Glutamatergic neuron (in vitro differentiated cells): ENCODE measurements at regions not wholly inside any gene's neighbourhood (a gene's known extent, or its start where the extent isn't known, plus 50 kb on each side); places are given as distances from the start of the nearest gene placed in this dataset.

Experiments
- DNase-seq: peaks from one replicate; pipeline ENCODE4 v3.0.0; 2022
- H3K27ac Mint-ChIP-seq: one replicate; pipeline ENCODE4 v1.8.0; 2020; ENCODE audit warnings: mild to moderate bottlenecking, mixed read lengths, inconsistent platforms; ENCODE audit not compliant: unreplicated experiment
- H3K27me3 Mint-ChIP-seq: one replicate; pipeline ENCODE4 v1.8.0; 2020; ENCODE audit warnings: mild to moderate bottlenecking, moderate library complexity, mixed read lengths, inconsistent platforms; ENCODE audit not compliant: unreplicated experiment
- H3K36me3 Mint-ChIP-seq: one replicate; pipeline ENCODE4 v1.8.0; 2020; ENCODE audit warnings: mild to moderate bottlenecking, mixed read lengths, inconsistent platforms; ENCODE audit not compliant: unreplicated experiment
- H3K4me1 Mint-ChIP-seq: one replicate; pipeline ENCODE4 v1.8.0; 2020; ENCODE audit warnings: mild to moderate bottlenecking, low read depth, mixed read lengths, inconsistent platforms; ENCODE audit not compliant: unreplicated experiment
- H3K4me3 Mint-ChIP-seq: one replicate; pipeline ENCODE4 v1.8.0; 2020; ENCODE audit warnings: mild to moderate bottlenecking, mixed read lengths, inconsistent platforms; ENCODE audit not compliant: unreplicated experiment
- H3K9me3 Mint-ChIP-seq: one replicate; pipeline ENCODE4 v1.8.0; 2020; ENCODE audit warnings: mild to moderate bottlenecking, moderate library complexity, mixed read lengths, inconsistent platforms; ENCODE audit not compliant: unreplicated experiment
- CTCF ChIP-seq: fragments of 200-600 bp; sonication (generic); IDR thresholded peaks from one replicate; pipeline ENCODE4 v1.5.0; 2021; ENCODE audit not compliant: partially characterized antibody, unreplicated experiment

DNA sequence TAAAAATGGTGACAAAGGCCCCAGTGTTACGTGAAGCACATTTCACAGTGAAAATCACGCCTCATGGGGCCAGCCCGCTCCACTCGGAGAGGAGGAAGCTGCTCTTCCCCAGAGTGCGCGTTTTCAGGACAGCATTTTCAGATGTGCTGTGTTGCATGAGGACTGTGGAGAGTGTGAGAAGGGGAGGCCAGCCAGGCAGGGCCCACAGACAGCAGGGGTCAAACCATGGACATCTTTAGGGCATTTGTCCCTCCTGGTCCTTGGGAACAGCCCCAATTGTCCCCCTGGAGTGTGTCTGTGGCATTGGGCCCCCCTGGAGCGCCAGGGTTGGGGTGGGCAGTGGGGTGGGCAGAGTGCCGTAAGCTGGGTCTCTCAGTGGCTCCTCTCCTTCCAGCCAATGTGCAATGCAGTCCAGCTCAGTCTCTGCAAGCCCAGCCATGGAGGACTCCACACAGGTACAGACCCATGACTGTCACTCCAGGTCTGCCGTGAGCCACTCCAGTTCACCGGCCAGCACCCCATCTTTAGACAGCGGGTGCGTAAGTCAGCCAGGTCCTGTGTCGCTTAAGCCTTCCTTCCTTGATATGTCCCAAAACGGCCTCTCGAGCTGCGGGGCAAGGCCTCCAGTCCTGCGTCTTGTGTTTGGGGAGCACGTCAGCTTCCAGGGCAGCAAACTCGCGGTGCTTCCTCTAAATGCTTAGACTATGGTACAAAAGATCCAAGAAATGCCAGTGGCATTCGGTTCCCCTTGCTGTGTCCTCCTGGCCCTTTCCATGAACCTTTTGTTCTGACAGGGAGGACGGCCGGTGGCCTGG, 159.3 kb upstream of the AFDN start:
- Mint-ChIP-seq H3K36me3 (peaks cover 5% of the 10 kb centered on the region), H3K27me3 (peaks cover 12% of the 10 kb centered on the region), H3K9me3 (peaks cover 15% of the 10 kb centered on the region), H3K27ac (peak overlapping the region; percentile 98), H3K4me1 (peaks cover 52% of the 10 kb centered on the region), H3K4me3 (no peak overlapping the region)
- no peak for TF ChIP-seq CTCF
- no peak for DNase-seq

DNA sequence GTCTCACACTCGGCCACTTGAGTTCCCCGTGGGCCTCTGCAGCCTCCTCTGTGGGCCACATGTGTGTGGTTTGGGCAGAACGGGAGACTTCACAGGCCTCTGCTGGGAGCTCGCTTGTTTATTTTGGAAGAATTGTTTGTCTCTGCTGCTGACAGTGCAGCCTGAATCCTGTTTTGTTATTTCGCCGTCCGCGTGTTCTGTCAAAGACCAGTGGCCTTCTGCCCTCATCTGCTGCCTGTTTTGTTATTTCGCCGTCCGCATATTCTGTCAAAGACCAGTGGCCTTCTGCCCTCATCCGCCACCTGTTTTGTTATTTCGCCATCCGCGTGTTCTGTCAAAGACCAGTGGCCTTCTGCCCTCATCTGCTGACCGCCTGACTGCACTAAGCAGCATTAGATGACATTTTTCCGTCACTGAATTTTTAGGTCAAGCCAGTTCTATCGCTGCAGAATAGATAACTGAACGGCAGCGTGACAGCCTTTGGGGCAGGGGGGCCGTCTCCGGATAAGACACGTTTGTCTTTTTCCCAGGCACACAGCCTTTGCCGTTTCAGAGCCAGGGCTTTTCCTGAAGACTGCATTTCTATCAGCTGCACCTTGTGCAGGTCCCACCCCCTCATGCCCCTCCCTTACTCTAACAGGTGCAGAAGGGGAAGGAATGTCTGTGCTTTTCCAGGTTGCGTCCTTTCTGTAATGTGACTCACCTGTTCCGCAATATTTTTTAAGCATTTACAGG, 158.5 kb upstream of the AFDN start:
- peaks cover 5% of the 10 kb centered on the region for H3K36me3 Mint-ChIP-seq
- H3K4me3 Mint-ChIP-seq: peak overlapping the region; percentile 81
- peak; percentile 66 for DNase-seq
- peak overlapping the region; percentile 98 for H3K27ac Mint-ChIP-seq
- TF ChIP-seq CTCF: no peak
- peaks cover 17% of the 10 kb centered on the region for H3K9me3 Mint-ChIP-seq
- peaks cover 52% of the 10 kb centered on the region for H3K4me1 Mint-ChIP-seq
- peaks cover 12% of the 10 kb centered on the region for H3K27me3 Mint-ChIP-seq

- Mint-ChIP-seq H3K9me3 (peaks cover 17% of the 10 kb centered on the region), H3K27ac (peak overlapping the region; percentile 59), H3K36me3 (peaks cover 5% of the 10 kb centered on the region), H3K27me3 (peaks cover 12% of the 10 kb centered on the region), H3K4me1 (peaks cover 48% of the 10 kb centered on the region), H3K4me3 (no peak overlapping the region)
- no peak for DNase-seq
- no peak for TF ChIP-seq CTCF
Observed at GRCh38 chr6:167668754-167669552, 157.8 kb upstream of the AFDN start.

GRCh38 chr6:167669553-167669849, 157.2 kb upstream of the AFDN start:
- no peak for DNase-seq
- Mint-ChIP-seq H3K27ac (no peak overlapping the region), H3K9me3 (peaks cover 16% of the 10 kb centered on the region), H3K4me3 (no peak overlapping the region), H3K27me3 (peaks cover 12% of the 10 kb centered on the region), H3K36me3 (peaks cover 5% of the 10 kb centered on the region), H3K4me1 (peaks cover 44% of the 10 kb centered on the region)
- TF ChIP-seq CTCF: no peak
